IMR-90 (cell line): ENCODE measurements at regions not wholly inside any gene's neighbourhood (a gene's known extent, or its start where the extent isn't known, plus 50 kb on each side); places are given as distances from the start of the nearest gene placed in this dataset.

Experiments
- ATAC-seq: fragments of 200-7000 bp; cut with Tn5 transposase; 2 replicates; pipeline ENCODE4 v1.9.1; 2020; ENCODE audit warnings: low read depth, mild to moderate bottlenecking, moderate library complexity
- BruUV-seq: library from RNA; stranded (reverse); fragments of 400-500 nt; replicated peaks from 2 replicates; lab custom pipeline; 2021; lab: Mats Ljungman, UMichigan
- CTCF ChIA-PET: fragments of 300-600 bp; formaldehyde crosslinking; extraction: SDS; loops from one replicate; lab custom pipeline; 2021; ENCODE audit warnings: antibody characterized with exemption; lab: Yijun Ruan, JAX
- POLR2A ChIA-PET: fragments of 300-600 bp; sonication (Branson Sonifier 250); formaldehyde crosslinking; loops from one replicate; lab custom pipeline; 2022; ENCODE audit warnings: antibody characterized with exemption; ENCODE audit not compliant: unreplicated experiment; lab: Charles Lee
- DNase-seq: peaks from one replicate; pipeline ENCODE4 v3.0.0; 2013
- H2AFZ ChIP-seq: replicated peaks from 2 replicates; pipeline ENCODE3; 2013; ENCODE audit warnings: low read length, mild to moderate bottlenecking; ENCODE audit not compliant: poor library complexity
- H2AK5ac ChIP-seq: 2 replicates; pipeline ENCODE4 v1.6.1; 2013; ENCODE audit warnings: low read depth, low read length, inconsistent platforms
- H2AK9ac ChIP-seq: replicated peaks from 2 replicates; pipeline ENCODE3; 2013; ENCODE audit warnings: mild to moderate bottlenecking, low read depth, low read length, moderate library complexity; ENCODE audit not compliant: poor library complexity
- H2BK120ac ChIP-seq: 2 replicates; pipeline ENCODE4 v1.6.1; 2013; ENCODE audit warnings: low read depth, low read length, inconsistent platforms
- H2BK15ac ChIP-seq: 3 replicates; pipeline ENCODE4 v1.6.1; 2013; ENCODE audit warnings: low read depth, low read length, inconsistent platforms
- H2BK20ac ChIP-seq: 2 replicates; pipeline ENCODE4 v1.6.1; 2013; ENCODE audit warnings: low read depth, mild to moderate bottlenecking, inconsistent platforms, low read length, moderate library complexity
- H2BK5ac ChIP-seq: 2 replicates; pipeline ENCODE4 v1.6.1; 2013; ENCODE audit warnings: mild to moderate bottlenecking, low read depth, low read length, inconsistent platforms; ENCODE audit not compliant: poor library complexity, severe bottlenecking
- H3K14ac ChIP-seq: replicated peaks from 2 replicates; pipeline ENCODE4 v1.6.1; 2013; ENCODE audit warnings: low read depth, low read length, inconsistent platforms
- H3K18ac ChIP-seq: 2 replicates; pipeline ENCODE4 v1.6.1; 2013; ENCODE audit warnings: low read depth, low read length, control low read depth
- H3K23ac ChIP-seq: 2 replicates; pipeline ENCODE4 v1.6.1; 2013; ENCODE audit warnings: low read depth, low read length, inconsistent platforms
- H3K27ac ChIP-seq: 2 replicates; pipeline ENCODE4 v1.5.1; 2013; ENCODE audit warnings: mild to moderate bottlenecking, control low read depth, low read length; ENCODE audit not compliant: insufficient read depth
- H3K27me3 ChIP-seq: 2 replicates; pipeline ENCODE4 v1.6.1; 2013; ENCODE audit warnings: low read length; ENCODE audit not compliant: control insufficient read depth, insufficient read depth
- H3K36me3 ChIP-seq: 2 replicates; pipeline ENCODE4 v1.6.1; 2013; ENCODE audit warnings: low read length, mixed read lengths; ENCODE audit not compliant: control insufficient read depth, insufficient read depth
- H3K4ac ChIP-seq: 2 replicates; pipeline ENCODE4 v1.6.1; 2013; ENCODE audit warnings: low read depth, low read length, inconsistent platforms
- H3K4me1 ChIP-seq: 2 replicates; pipeline ENCODE4 v1.6.1; 2013; ENCODE audit warnings: low read length, mixed read lengths; ENCODE audit not compliant: control insufficient read depth, insufficient read depth
- H3K4me2 ChIP-seq: 2 replicates; pipeline ENCODE4 v1.6.1; 2013; ENCODE audit warnings: low read depth, mild to moderate bottlenecking, control low read depth, low read length, moderate library complexity
- H3K4me3 ChIP-seq: 2 replicates; pipeline ENCODE4 v1.5.1; 2013; ENCODE audit warnings: low read depth, mild to moderate bottlenecking, control low read depth, low read length, moderate library complexity; ENCODE audit not compliant: insufficient read depth
- H3K56ac ChIP-seq: 2 replicates; pipeline ENCODE4 v1.6.1; 2013; ENCODE audit warnings: low read length, inconsistent platforms; ENCODE audit not compliant: insufficient read depth; ENCODE audit errors: extremely low read depth
- H3K79me1 ChIP-seq, 2 experiments: 2 replicates each; pipeline ENCODE4 v1.6.1; 2013; ENCODE audit warnings: low read length in 2 of 2, inconsistent platforms in 1 of 2, low read depth in 1 of 2
- H3K9ac ChIP-seq: 2 replicates; pipeline ENCODE4 v1.6.1; 2013; ENCODE audit warnings: low read depth, low read length, control low read depth
- H3K9me1 ChIP-seq: 2 replicates; pipeline ENCODE4 v1.6.1; 2013; ENCODE audit warnings: low read length, inconsistent platforms; ENCODE audit not compliant: insufficient read depth
- H3K9me3 ChIP-seq: 2 replicates; pipeline ENCODE4 v1.6.1; 2013; ENCODE audit warnings: low read length; ENCODE audit not compliant: control insufficient read depth, insufficient read depth
- H4K20me1 ChIP-seq: 2 replicates; pipeline ENCODE4 v1.6.1; 2013; ENCODE audit warnings: low read length, inconsistent platforms; ENCODE audit not compliant: insufficient read depth
- H4K5ac ChIP-seq: 2 replicates; pipeline ENCODE4 v1.6.1; 2013; ENCODE audit warnings: mild to moderate bottlenecking, low read depth, low read length, control low read depth
- H4K8ac ChIP-seq, 2 experiments: 2 replicates each; pipeline ENCODE4 v1.6.1; 2013; ENCODE audit warnings: low read depth in 2 of 2, low read length in 2 of 2, control low read depth in 1 of 2, inconsistent platforms in 1 of 2
- H4K91ac ChIP-seq: 2 replicates; pipeline ENCODE4 v1.6.1; 2013; ENCODE audit warnings: low read depth, low read length, inconsistent platforms; ENCODE audit not compliant: insufficient read depth
- CHD1 ChIP-seq: IDR thresholded peaks from 2 replicates; pipeline ENCODE4 v1.6.1; 2012; ENCODE audit warnings: low read depth, low read length, improper control_type of control experiment
- CTCF ChIP-seq: conservative IDR thresholded peaks from 2 replicates; pipeline ENCODE4 v1.5.1; 2012; ENCODE audit warnings: mild to moderate bottlenecking, low read depth, low read length, improper control_type of control experiment
- ELK1 ChIP-seq: fragments of 150-350 bp; IDR thresholded peaks from 2 replicates; pipeline ENCODE4 v1.6.1; 2016; ENCODE audit warnings: low read depth, mild to moderate bottlenecking, low read length, moderate library complexity, borderline replicate concordance
- FOS ChIP-seq: fragments of 150-350 bp; IDR thresholded peaks from 2 replicates; pipeline ENCODE4 v1.6.1; 2016; ENCODE audit warnings: low read depth, low read length
- MAFK ChIP-seq: IDR thresholded peaks from 2 replicates; pipeline ENCODE4 v1.6.1; 2012; ENCODE audit warnings: low read depth, low read length, improper control_type of control experiment
- MAZ ChIP-seq: IDR thresholded peaks from 2 replicates; pipeline ENCODE4 v1.6.1; 2012; ENCODE audit warnings: low read depth, mild to moderate bottlenecking, low read length, improper control_type of control experiment, moderate library complexity, borderline replicate concordance
- MXI1 ChIP-seq: IDR thresholded peaks from 2 replicates; pipeline ENCODE4 v1.6.1; 2012; ENCODE audit warnings: low read depth, mild to moderate bottlenecking, low read length, moderate library complexity, borderline replicate concordance
- POLR2A ChIP-seq: IDR thresholded peaks from 2 replicates; pipeline ENCODE4 v1.6.1; 2012; ENCODE audit warnings: mild to moderate bottlenecking, low read depth, low read length
- RAD21 ChIP-seq: IDR thresholded peaks from 2 replicates; pipeline ENCODE4 v1.6.1; 2012; ENCODE audit warnings: low read length, improper control_type of control experiment
- RCOR1 ChIP-seq: IDR thresholded peaks from 2 replicates; pipeline ENCODE4 v1.6.1; 2012; ENCODE audit warnings: mild to moderate bottlenecking, low read length, improper control_type of control experiment; ENCODE audit not compliant: insufficient replicate concordance
- RFX5 ChIP-seq: IDR thresholded peaks from 2 replicates; pipeline ENCODE4 v1.8.0; 2012; ENCODE audit warnings: low read depth, mild to moderate bottlenecking, low read length, moderate library complexity
- SMC3 ChIP-seq: fragments of 150-350 bp; IDR thresholded peaks from 2 replicates; pipeline ENCODE4 v1.6.1; 2016; ENCODE audit warnings: low read depth, mild to moderate bottlenecking, antibody characterized with exemption, low read length, moderate library complexity
- USF2 ChIP-seq: fragments of 150-350 bp; IDR thresholded peaks from 2 replicates; pipeline ENCODE4 v1.6.1; 2017; ENCODE audit warnings: mild to moderate bottlenecking, antibody characterized with exemption, low read length, low read depth
- WGBS, 2 experiments: methylation state at CpG; one replicate each; pipeline versions ENCODE4 v1.1.5 to v1.1.7; 2013; ENCODE audit warnings: missing lambda C conversion rate in 2 of 2; ENCODE audit not compliant: insufficient read length in 1 of 2; ENCODE audit errors: extremely low coverage in 2 of 2; 5-methylcytosine and 5-hydroxymethylcytosine counted together
- dilution Hi-C: fragments of 300-500 bp; cut with HindIII; formaldehyde crosslinking; loops from one replicate; pipeline ENCODE4 v1.14.3; 2018; ENCODE audit warnings: low sequenced_read_pairs; ENCODE audit not compliant: unreplicated experiment
- in situ Hi-C: fragments of 300-500 bp; cut with MboI; formaldehyde crosslinking; loops from 3 replicates; pipeline ENCODE4 v1.14.3; 2019; ENCODE audit warnings: low sequenced_read_pairs, inconsistent platforms, mixed read lengths
- intact Hi-C: fragments of 100-400 bp; cut with micrococcal nuclease; formaldehyde crosslinking; loops from 2 replicates; pipeline ENCODE4 v1.10.0; 2022

GRCh38 chr5:2525351-2525750 is 226.1 kb downstream of the IRX2 start:
- in situ Hi-C loops: no loop called here
- no peak overlapping the region for H3K4ac ChIP-seq
- H2BK5ac ChIP-seq: no peak overlapping the region
- no peak overlapping the region for H2BK15ac ChIP-seq
- H3K18ac ChIP-seq: no peak overlapping the region
- H3K27ac ChIP-seq: no peak overlapping the region
- no peaks in the 10 kb centered on the region for H3K79me1 ChIP-seq
- BruUV-seq: no TSS peak
- POLR2A ChIA-PET: no interaction called here
- intact Hi-C loops: no loop called here
- TF ChIP-seq RCOR1 (no peak), CTCF (no peak), CHD1 (no peak), MAZ (no peak), RFX5 (no peak), MAFK (no peak), SMC3 (no peak), FOS (no peak), RAD21 (no peak), POLR2A (no peak), ELK1 (no peak), USF2 (no peak), MXI1 (no peak)
- no peak overlapping the region for H3K9ac ChIP-seq
- CTCF ChIA-PET: no interaction called here
- no peak overlapping the region for H3K4me2 ChIP-seq
- WGBS, 2 experiments: 33% methylated on average over 4 of the region's 4 CpGs; no CpG with 5 or more reads in 1 of the 2 experiments
- no peak overlapping the region for H2AK5ac ChIP-seq
- H3K56ac ChIP-seq: no peak overlapping the region
- no peaks in the 10 kb centered on the region for H4K20me1 ChIP-seq
- ATAC-seq (no peak), DNase-seq (no peak)
- no peak overlapping the region for H3K4me3 ChIP-seq
- H3K27me3 ChIP-seq: no peaks in the 10 kb centered on the region
- H4K8ac ChIP-seq: no peak overlapping the region
- H3K36me3 ChIP-seq: no peaks in the 10 kb centered on the region
- H4K91ac ChIP-seq: no peak overlapping the region
- no peak overlapping the region for H3K23ac ChIP-seq
- no peak overlapping the region for H2AFZ ChIP-seq
- peaks cover 32% of the 10 kb centered on the region for H3K9me3 ChIP-seq
- H2BK20ac ChIP-seq: no peak overlapping the region
- H2BK120ac ChIP-seq: no peak overlapping the region
- no peak overlapping the region for H2AK9ac ChIP-seq
- H4K5ac ChIP-seq: no peak overlapping the region
- dilution Hi-C loops: no loop called here
- no peaks in the 10 kb centered on the region for H3K4me1 ChIP-seq
- H3K9me1 ChIP-seq: no peaks in the 10 kb centered on the region
- no peak overlapping the region for H3K14ac ChIP-seq
